GM03348 (cell line): ENCODE measurements at regions not wholly inside any gene's neighbourhood (a gene's known extent, or its start where the extent isn't known, plus 50 kb on each side); places are given as distances from the start of the nearest gene placed in this dataset.

ENCODE experiments used
- DNase-seq: peaks from one replicate; pipeline ENCODE4 v3.0.0; 2012; ENCODE audit warnings: low spot score

GRCh38 chr9:1267141-1267570 lies 217.0 kb downstream of the DMRT2 start:
- DNase-seq = no peak

- no peak for DNase-seq
Measured at GRCh38 chr9:1267581-1267980, 217.4 kb downstream of the DMRT2 start.

GRCh38 chr9:1269533-1270315 lies 219.6 kb downstream of the DMRT2 start:
- DNase-seq = no peak

GRCh38 chr9:1271367-1271766 lies 221.2 kb downstream of the DMRT2 start:
- no peak for DNase-seq

- DNase-seq = no peak
Measured at GRCh38 chr9:1271786-1272185, 221.6 kb downstream of the DMRT2 start.

GRCh38 chr9:1272488-1272887 lies 222.3 kb downstream of the DMRT2 start:
- DNase-seq = no peak

GRCh38 chr9:1273859-1274258 lies 223.7 kb downstream of the DMRT2 start:
- no peak for DNase-seq

- no peak for DNase-seq
Measured at GRCh38 chr9:1274334-1274733, 224.2 kb downstream of the DMRT2 start.

- no peak for DNase-seq
Measured at GRCh38 chr9:1276474-1276873, 226.3 kb downstream of the DMRT2 start.

- no peak for DNase-seq
Measured at GRCh38 chr9:1284727-1285126, 234.6 kb downstream of the DMRT2 start.

GRCh38 chr9:1285526-1285925 lies 235.4 kb downstream of the DMRT2 start:
- DNase-seq = no peak

- no peak for DNase-seq
Measured at GRCh38 chr9:1292384-1292783, 242.2 kb downstream of the DMRT2 start.

GRCh38 chr9:1294641-1295258 lies 244.6 kb downstream of the DMRT2 start:
- no peak for DNase-seq

- DNase-seq = no peak
Measured at GRCh38 chr9:1296331-1296730, 246.2 kb downstream of the DMRT2 start.

GRCh38 chr9:1298046-1298445 lies 247.9 kb downstream of the DMRT2 start:
- no peak for DNase-seq

GRCh38 chr9:1300941-1301340 lies 250.8 kb downstream of the DMRT2 start:
- no peak for DNase-seq

GRCh38 chr9:1303932-1304331 lies 253.8 kb downstream of the DMRT2 start:
- DNase-seq = no peak

GRCh38 chr9:1311462-1312042 lies 261.4 kb downstream of the DMRT2 start:
- DNase-seq = no peak

- no peak for DNase-seq
Measured at GRCh38 chr9:1319436-1319835, 269.3 kb downstream of the DMRT2 start.

- no peak for DNase-seq
Measured at GRCh38 chr9:1320051-1320557, 269.9 kb downstream of the DMRT2 start.

- no peak for DNase-seq
Measured at GRCh38 chr9:1320607-1321195, 270.5 kb downstream of the DMRT2 start.

GRCh38 chr9:1327467-1327866 lies 277.3 kb downstream of the DMRT2 start:
- DNase-seq = no peak

GRCh38 chr9:1328341-1328740 lies 278.2 kb downstream of the DMRT2 start:
- no peak for DNase-seq
